ENCODE measurements at regions not wholly inside any gene's neighbourhood (a gene's known extent, or its start where the extent isn't known, plus 50 kb on each side); places are given as distances from the start of the nearest gene placed in this dataset.
"Not testable (repeated sequence)": the region's sequence is repeated elsewhere in the genome, so short reads cannot be mapped to it uniquely, and the experiment has no call there.

DNA sequence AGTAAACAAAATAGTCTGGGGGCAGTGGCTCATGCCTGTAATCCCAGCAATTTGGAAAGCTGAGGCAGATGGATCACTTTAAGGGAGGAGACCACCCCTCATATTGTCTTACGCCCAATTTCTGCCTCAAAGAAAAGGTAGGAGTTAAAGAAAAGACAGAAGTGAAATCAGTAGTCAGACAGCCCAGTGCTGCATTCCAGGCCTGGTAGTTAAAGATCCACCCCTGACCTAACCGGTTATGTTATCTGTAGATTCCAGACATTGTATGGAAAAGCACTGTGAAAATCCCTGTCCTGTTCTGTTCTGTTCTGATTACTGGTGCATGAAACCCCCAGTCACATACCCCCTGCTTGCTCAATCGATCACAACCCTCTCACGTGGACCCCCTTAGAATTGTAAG, 1285.1 kb downstream of the NSUN3 start:
- TF ChIP-seq NFYB (CRISPR knock-in tag; conservative IDR thresholded peaks at IDR 0.05; ENCODE audit: low read depth); RORB (CRISPR knock-in tag; IDR thresholded peaks at IDR 0.05); E2F1 (CRISPR knock-in tag; IDR thresholded peaks at IDR 0.05); ZBTB21 (CRISPR knock-in tag; IDR thresholded peaks at IDR 0.05; ENCODE audit: borderline replicate concordance): not testable (repeated sequence)
- TF ChIP-seq, protein P1, sequence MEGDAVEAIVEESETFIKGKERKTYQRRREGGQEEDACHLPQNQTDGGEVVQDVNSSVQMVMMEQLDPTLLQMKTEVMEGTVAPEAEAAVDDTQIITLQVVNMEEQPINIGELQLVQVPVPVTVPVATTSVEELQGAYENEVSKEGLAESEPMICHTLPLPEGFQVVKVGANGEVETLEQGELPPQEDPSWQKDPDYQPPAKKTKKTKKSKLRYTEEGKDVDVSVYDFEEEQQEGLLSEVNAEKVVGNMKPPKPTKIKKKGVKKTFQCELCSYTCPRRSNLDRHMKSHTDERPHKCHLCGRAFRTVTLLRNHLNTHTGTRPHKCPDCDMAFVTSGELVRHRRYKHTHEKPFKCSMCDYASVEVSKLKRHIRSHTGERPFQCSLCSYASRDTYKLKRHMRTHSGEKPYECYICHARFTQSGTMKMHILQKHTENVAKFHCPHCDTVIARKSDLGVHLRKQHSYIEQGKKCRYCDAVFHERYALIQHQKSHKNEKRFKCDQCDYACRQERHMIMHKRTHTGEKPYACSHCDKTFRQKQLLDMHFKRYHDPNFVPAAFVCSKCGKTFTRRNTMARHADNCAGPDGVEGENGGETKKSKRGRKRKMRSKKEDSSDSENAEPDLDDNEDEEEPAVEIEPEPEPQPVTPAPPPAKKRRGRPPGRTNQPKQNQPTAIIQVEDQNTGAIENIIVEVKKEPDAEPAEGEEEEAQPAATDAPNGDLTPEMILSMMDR (IDR thresholded peaks at IDR 0.05), result not testable (repeated sequence)

All from WTC11 (cell line).